Activated CD4-positive, alpha-beta T cell treated with anti-CD3 and anti-CD28 coated beads, Interleukin-2, amount 10 ng/mL, durations not matched to agents 7 days and 5 days (primary cell): ENCODE measurements at regions not wholly inside any gene's neighbourhood (a gene's known extent, or its start where the extent isn't known, plus 50 kb on each side); places are given as distances from the start of the nearest gene placed in this dataset.

Experiments used
- CTCF ChIA-PET: fragments of 350-600 bp; sonication (Branson Sonifier 250); formaldehyde crosslinking; loops from one replicate; lab custom pipeline; 2021; ENCODE audit warnings: antibody characterized with exemption; lab: Charles Lee
- POLR2A ChIA-PET: fragments of 350-600 bp; sonication (Branson Sonifier 250); formaldehyde crosslinking; loops from one replicate; lab custom pipeline; 2021; ENCODE audit warnings: antibody characterized with exemption; lab: Charles Lee
- DNase-seq: peaks from one replicate; pipeline ENCODE4 v3.0.0-alpha.2; 2020
- H3K27ac Mint-ChIP-seq: one replicate; pipeline ENCODE4 v1.8.0; 2021; ENCODE audit warnings: mild to moderate bottlenecking, moderate library complexity, mixed read lengths
- H3K27me3 Mint-ChIP-seq: one replicate; pipeline ENCODE4 v1.8.0; 2021; ENCODE audit warnings: mixed read lengths
- H3K36me3 Mint-ChIP-seq: one replicate; pipeline ENCODE4 v1.8.0; 2021; ENCODE audit warnings: low read depth, mixed read lengths
- H3K4me1 Mint-ChIP-seq: one replicate; pipeline ENCODE4 v1.8.0; 2021; ENCODE audit warnings: mixed read lengths
- H3K4me3 Mint-ChIP-seq: one replicate; pipeline ENCODE4 v1.8.0; 2021; ENCODE audit warnings: mild to moderate bottlenecking, moderate library complexity, mixed read lengths
- H3K9me3 Mint-ChIP-seq: one replicate; pipeline ENCODE4 v1.8.0; 2021; ENCODE audit warnings: mixed read lengths

DNA sequence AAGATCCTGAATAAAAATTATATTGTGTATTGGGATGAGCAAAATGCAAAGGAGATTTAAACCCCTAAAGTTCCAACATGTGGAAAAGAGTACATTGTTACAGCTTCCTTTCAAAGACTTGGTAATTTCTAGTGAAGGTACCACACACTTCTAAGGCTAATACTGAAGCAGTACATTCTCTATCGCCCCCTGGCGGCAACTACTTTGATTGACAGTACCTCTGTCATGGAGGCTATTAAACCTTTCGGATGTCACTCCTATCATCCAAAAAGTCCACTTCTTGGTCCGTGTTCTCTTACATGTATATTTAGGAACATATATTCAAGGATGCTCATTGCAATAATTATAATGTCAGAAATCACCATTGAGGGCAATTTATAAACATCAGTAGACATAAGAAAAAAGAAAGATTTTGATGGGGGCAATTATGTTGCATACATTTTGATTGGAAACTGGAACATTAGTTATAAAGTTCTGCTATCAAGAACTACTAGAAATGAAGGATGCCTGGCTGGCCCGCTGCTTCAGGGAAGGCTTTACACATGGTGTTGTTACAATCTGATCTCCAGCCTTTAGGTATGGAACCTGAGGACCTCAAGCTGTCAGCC is 601.6 kb downstream of the CPS1 start:
- DNase-seq = peak; percentile 75
- no peaks in the 10 kb centered on the region for H3K9me3 Mint-ChIP-seq
- no peaks in the 10 kb centered on the region for H3K36me3 Mint-ChIP-seq
- H3K27me3 Mint-ChIP-seq = no peaks in the 10 kb centered on the region
- ChIA-PET CTCF (no interaction called here), POLR2A (no interaction called here)
- no peak overlapping the region for H3K4me3 Mint-ChIP-seq
- H3K4me1 Mint-ChIP-seq = no peaks in the 10 kb centered on the region
- H3K27ac Mint-ChIP-seq = no peak overlapping the region

DNA sequence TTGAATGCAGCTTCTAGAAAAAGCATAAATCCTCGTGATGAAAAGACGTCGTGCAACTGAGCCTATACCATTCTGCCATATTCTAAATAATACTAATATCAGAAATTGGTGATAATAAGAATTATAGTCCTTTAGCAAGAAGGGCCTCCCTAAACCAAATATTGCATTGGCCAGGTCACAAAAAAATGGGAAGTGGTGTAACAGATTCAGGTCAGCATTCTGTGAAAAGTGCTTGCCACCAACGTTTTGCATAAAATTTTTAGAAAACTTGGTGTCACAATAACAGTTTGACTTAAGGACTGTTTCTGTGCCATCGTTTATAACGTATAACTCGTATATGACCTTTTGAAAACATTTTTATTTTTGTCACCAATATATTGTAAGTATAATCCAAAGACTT is 603.6 kb downstream of the CPS1 start:
- POLR2A ChIA-PET = no interaction called here
- DNase-seq = no peak
- H3K4me3 Mint-ChIP-seq = no peak overlapping the region
- no peaks in the 10 kb centered on the region for H3K9me3 Mint-ChIP-seq
- H3K4me1 Mint-ChIP-seq = no peaks in the 10 kb centered on the region
- CTCF ChIA-PET = no interaction called here
- no peaks in the 10 kb centered on the region for H3K36me3 Mint-ChIP-seq
- no peaks in the 10 kb centered on the region for H3K27me3 Mint-ChIP-seq
- H3K27ac Mint-ChIP-seq = no peak overlapping the region

DNA sequence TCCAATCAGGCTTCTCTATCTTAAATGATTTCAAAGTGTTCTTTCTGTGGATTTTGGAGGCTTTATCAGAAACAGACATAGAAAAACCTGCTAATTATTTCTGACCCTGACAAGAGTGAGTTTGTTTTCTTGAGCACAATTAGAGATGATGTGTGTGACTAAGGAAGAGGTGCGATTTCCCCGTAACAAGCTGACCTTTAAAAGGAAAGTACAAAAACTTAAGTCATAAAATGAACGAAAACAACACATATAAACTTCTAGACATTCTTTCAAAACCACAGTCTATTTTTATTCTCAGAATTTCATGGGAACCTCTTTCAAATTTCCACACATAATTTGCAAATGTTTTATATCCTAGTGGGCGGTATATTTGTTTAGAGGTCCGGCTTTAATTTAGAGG is 604.8 kb downstream of the CPS1 start:
- Mint-ChIP-seq H3K27ac (no peak overlapping the region), H3K4me1 (no peaks in the 10 kb centered on the region), H3K9me3 (no peaks in the 10 kb centered on the region), H3K4me3 (no peak overlapping the region), H3K27me3 (no peaks in the 10 kb centered on the region), H3K36me3 (no peaks in the 10 kb centered on the region)
- ChIA-PET POLR2A (no interaction called here), CTCF (no interaction called here)
- no peak for DNase-seq

DNA sequence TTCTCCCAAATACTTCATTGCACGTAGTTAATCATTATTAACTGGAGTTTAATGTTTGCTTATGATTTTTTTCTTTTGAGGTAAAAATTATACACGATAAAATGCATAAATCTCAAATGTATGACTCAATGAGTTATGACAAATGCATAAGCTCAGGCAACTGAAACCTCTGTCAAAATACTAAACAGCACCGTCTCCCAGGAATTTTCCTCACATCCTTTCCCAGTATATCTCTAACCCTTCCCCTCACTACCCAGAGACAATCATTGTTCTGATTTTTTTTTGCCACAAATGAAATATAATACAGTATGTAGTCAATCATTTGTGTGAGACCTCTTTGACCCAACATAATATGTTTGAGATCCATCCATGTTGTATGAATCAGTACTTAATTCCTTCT is 606.5 kb downstream of the CPS1 start:
- POLR2A ChIA-PET = no interaction called here
- Mint-ChIP-seq H3K4me3 (no peak overlapping the region), H3K36me3 (no peaks in the 10 kb centered on the region), H3K27me3 (no peaks in the 10 kb centered on the region), H3K4me1 (no peaks in the 10 kb centered on the region), H3K9me3 (no peaks in the 10 kb centered on the region), H3K27ac (no peak overlapping the region)
- DNase-seq = no peak
- CTCF ChIA-PET = no interaction called here

DNA sequence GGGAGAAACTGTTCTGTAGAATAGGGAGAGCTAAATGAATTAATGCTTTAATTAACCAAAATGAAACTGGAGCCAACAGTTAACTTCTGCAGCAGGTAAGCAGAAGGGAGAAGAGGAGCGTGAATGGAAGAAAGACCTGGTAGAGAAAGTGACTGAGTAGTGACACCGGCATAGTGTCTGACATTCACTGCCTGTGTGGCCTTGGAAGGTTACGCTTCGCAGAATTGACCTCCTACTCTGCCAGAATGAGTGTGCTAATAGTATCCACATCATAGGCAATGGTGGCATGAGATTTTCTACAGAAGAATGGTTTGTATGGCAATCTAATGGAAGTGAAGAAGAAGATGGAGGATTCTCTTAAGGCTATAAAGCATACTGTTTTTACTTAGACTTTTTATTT is 614.4 kb downstream of the CPS1 start:
- H3K27me3 Mint-ChIP-seq = no peaks in the 10 kb centered on the region
- no peak overlapping the region for H3K4me3 Mint-ChIP-seq
- H3K4me1 Mint-ChIP-seq = no peaks in the 10 kb centered on the region
- H3K27ac Mint-ChIP-seq = no peak overlapping the region
- no peaks in the 10 kb centered on the region for H3K9me3 Mint-ChIP-seq
- H3K36me3 Mint-ChIP-seq = no peaks in the 10 kb centered on the region
- DNase-seq = no peak
- CTCF ChIA-PET = no interaction called here
- POLR2A ChIA-PET = no interaction called here

DNA sequence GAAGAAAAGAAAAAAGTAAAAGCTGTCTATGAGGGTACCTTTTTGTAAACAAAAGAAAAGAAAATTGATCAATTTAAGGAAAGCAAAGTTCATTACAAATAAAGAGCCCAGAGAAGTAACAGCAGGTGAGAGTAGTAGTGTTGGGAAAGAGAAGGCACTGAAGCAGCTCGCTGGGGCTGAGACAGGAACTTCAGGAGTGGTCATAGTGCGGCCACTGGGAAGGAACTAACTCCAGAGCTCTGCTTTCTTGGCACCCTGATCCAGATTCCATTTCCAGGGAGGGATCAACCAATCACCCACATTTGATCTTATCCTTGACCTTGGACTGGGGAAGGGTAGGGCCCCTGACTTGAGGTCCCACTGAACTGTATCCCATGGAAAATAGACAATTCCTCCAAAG is 617.6 kb downstream of the CPS1 start:
- H3K9me3 Mint-ChIP-seq = no peaks in the 10 kb centered on the region
- no peak overlapping the region for H3K27ac Mint-ChIP-seq
- H3K27me3 Mint-ChIP-seq = no peaks in the 10 kb centered on the region
- H3K36me3 Mint-ChIP-seq = no peaks in the 10 kb centered on the region
- H3K4me3 Mint-ChIP-seq = no peak overlapping the region
- CTCF ChIA-PET = no interaction called here
- no peaks in the 10 kb centered on the region for H3K4me1 Mint-ChIP-seq
- POLR2A ChIA-PET = no interaction called here
- no peak for DNase-seq

DNA sequence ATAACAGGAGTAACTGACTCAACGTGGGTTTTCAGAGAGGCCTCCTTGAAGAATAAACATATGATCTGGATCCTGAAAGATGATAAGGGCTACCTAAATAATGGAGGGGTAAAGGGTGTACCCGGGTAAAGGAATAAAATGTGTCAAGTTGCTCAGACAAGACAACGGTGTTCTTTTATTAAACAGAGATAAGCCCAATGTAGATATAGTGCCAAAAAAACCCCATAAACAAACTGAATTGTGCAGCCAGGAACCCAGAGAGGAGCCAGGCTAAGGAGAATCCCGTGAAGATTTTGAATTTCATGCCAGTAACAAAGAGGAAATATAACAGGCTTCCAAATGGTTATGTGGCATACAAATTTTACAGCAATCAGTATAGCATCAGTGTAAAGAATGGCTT is 618.2 kb downstream of the CPS1 start:
- Mint-ChIP-seq H3K27me3 (no peaks in the 10 kb centered on the region), H3K4me3 (no peak overlapping the region), H3K36me3 (no peaks in the 10 kb centered on the region), H3K27ac (no peak overlapping the region), H3K4me1 (no peaks in the 10 kb centered on the region), H3K9me3 (no peaks in the 10 kb centered on the region)
- DNase-seq = no peak
- POLR2A ChIA-PET = no interaction called here
- CTCF ChIA-PET = no interaction called here

DNA sequence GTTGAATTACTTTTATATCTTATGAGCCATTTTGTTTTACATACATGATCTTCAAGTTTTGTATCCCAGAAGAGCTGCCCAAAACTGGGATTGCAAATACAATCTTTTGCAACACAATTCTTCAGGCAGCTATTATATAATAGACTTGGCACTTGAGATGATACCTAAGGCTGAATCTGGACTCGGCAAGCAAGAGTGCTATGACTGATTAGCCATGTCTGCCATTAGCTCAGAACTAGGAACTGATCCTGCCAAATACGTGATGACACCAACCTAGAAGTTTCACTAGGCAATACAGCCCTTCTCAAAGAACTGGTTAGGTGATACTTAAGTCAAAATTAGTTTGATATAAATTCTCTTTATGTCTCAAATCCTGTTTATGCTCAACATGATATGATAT is 619.6 kb downstream of the CPS1 start:
- Mint-ChIP-seq H3K4me3 (no peak overlapping the region), H3K36me3 (no peaks in the 10 kb centered on the region)
- POLR2A ChIA-PET = no interaction called here

DNA sequence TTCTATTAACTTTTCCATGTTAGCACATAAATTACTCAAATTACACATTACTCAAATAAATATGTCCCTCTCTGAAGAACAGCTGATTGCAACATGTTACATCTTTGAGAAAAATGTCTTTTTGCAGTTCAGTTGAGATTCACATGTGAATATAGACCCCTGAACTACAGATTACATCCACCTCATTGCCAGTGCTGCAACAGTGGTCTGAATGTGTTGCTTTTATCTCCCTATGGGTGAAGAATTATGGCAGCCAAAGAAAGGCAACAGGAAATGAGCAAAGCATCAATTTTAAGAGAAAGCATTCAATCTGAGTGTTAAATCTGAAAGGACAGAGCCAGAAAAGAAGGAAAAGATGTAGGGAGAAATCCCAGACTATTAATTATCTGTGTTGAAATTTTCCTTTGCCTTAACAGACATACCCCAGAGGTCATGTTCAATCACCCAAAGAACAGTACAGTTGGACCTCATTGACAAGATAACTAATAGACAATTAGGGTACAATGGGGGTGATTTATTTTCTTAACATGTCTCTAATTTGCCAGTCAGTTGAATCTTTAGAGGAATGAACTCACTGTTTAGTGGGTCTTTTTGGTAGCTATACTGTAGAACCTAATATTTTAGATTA is 620.2 kb downstream of the CPS1 start:
- Mint-ChIP-seq H3K9me3 (no peaks in the 10 kb centered on the region), H3K4me1 (no peaks in the 10 kb centered on the region), H3K27ac (no peak overlapping the region), H3K4me3 (no peak overlapping the region), H3K27me3 (no peaks in the 10 kb centered on the region), H3K36me3 (no peaks in the 10 kb centered on the region)
- CTCF ChIA-PET = no interaction called here
- POLR2A ChIA-PET = no interaction called here
- DNase-seq = no peak

More for the DNA sequence above, 619.6 kb downstream of the CPS1 start:
- H3K27ac Mint-ChIP-seq = no peak overlapping the region
- no peaks in the 10 kb centered on the region for H3K9me3 Mint-ChIP-seq
- no peaks in the 10 kb centered on the region for H3K27me3 Mint-ChIP-seq
- no peaks in the 10 kb centered on the region for H3K4me1 Mint-ChIP-seq
- CTCF ChIA-PET = no interaction called here
- no peak for DNase-seq

DNA sequence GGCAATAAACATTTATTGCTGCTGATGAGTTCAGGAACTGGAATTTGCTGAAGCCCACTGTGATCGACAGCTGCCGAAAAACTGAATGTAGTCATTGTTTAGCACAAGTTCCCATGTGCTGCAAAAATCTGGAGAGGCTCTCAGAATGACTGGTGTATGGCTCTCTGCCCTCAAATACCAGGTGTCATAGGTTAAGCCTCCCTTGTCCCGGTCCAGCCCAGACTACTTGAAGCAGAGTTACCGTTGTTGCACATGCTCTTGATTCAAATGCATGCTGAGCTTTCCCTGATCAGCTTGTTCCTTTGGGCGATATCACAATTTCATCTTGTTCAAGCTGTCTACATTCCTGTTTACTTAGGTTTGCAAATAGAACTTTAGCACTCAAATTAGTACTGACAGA is 625.2 kb downstream of the CPS1 start:
- no peak for DNase-seq
- H3K27ac Mint-ChIP-seq = no peak overlapping the region
- H3K36me3 Mint-ChIP-seq = no peaks in the 10 kb centered on the region
- H3K27me3 Mint-ChIP-seq = no peaks in the 10 kb centered on the region
- no peaks in the 10 kb centered on the region for H3K9me3 Mint-ChIP-seq
- no peak overlapping the region for H3K4me3 Mint-ChIP-seq
- ChIA-PET CTCF (no interaction called here), POLR2A (no interaction called here)
- H3K4me1 Mint-ChIP-seq = no peaks in the 10 kb centered on the region

DNA sequence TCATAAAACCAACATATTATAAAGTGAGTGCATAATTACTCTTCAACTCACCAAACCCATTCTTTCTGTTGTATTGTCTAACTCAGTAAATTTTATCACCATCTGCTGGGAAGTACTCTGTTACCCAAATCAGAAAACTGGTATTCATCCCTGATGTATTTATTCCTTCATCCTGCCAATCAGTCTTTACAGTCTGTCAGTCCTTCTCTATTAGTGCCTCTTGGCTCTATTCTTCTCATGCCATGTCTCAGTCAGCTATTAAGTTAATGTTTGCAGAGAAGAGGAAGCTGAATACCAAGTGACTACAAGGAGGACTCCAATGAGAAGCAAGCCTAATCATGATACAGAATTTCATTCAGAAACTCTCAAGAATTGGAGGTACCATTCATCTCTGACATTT is 631.2 kb downstream of the CPS1 start:
- Mint-ChIP-seq H3K36me3 (no peaks in the 10 kb centered on the region), H3K4me1 (no peaks in the 10 kb centered on the region), H3K9me3 (no peaks in the 10 kb centered on the region), H3K27me3 (no peaks in the 10 kb centered on the region), H3K4me3 (no peak overlapping the region), H3K27ac (no peak overlapping the region)
- ChIA-PET CTCF (no interaction called here), POLR2A (no interaction called here)
- no peak for DNase-seq

DNA sequence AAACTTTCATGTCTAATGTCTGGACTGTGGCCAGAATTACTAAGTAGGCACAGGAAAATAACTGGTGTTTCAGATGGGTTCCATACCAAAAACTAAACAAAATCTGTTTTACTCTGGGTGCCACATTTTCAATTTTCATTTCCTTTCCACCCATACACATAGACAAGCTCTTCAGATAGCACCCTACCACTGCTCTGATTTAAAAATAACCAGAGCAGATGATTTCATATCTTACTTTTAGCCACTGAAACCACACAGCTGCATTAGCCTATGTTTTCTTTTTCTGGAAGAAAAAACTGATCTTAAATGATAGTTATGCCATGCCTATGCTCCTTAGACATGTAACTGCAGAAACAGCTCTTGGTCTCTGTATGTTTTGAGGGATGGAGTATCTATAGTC is 647.6 kb downstream of the CPS1 start:
- Mint-ChIP-seq H3K4me3 (no peak overlapping the region), H3K4me1 (no peaks in the 10 kb centered on the region), H3K36me3 (no peaks in the 10 kb centered on the region), H3K27ac (no peak overlapping the region), H3K9me3 (no peaks in the 10 kb centered on the region), H3K27me3 (no peaks in the 10 kb centered on the region)
- ChIA-PET CTCF (interaction anchor here (0.6 kb wide), 1 partner anchor 15 kb away, joined by 3 read pairs; no protein-coding TSS in a partner anchor), POLR2A (no interaction called here)
- DNase-seq = no peak

DNA sequence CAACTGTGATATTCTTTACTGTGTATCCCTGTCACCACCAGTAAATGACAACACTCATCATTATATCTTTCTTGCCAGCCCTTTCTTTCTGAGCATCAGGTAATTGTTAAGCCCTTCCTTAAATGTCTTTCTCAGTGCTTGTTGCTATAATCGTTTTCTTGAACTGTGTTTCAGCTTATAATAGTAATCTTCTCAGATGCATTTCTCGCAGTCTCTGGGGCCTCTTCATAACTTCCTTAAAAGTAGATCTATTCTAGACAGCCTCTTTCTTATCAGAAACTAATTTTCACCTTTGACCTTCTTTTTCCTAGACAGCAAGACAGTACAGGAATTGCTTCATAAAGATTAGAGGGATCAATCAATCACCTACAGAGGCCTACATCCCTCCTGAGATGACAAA is 648.1 kb downstream of the CPS1 start:
- H3K27me3 Mint-ChIP-seq = no peaks in the 10 kb centered on the region
- no peak overlapping the region for H3K4me3 Mint-ChIP-seq
- no peak overlapping the region for H3K27ac Mint-ChIP-seq
- no peaks in the 10 kb centered on the region for H3K9me3 Mint-ChIP-seq
- H3K36me3 Mint-ChIP-seq = no peaks in the 10 kb centered on the region
- POLR2A ChIA-PET = no interaction called here
- DNase-seq = no peak
- no peaks in the 10 kb centered on the region for H3K4me1 Mint-ChIP-seq
- CTCF ChIA-PET = interaction anchor here (0.6 kb wide), 1 partner anchor 16 kb away, joined by 3 read pairs; no protein-coding TSS in a partner anchor

DNA sequence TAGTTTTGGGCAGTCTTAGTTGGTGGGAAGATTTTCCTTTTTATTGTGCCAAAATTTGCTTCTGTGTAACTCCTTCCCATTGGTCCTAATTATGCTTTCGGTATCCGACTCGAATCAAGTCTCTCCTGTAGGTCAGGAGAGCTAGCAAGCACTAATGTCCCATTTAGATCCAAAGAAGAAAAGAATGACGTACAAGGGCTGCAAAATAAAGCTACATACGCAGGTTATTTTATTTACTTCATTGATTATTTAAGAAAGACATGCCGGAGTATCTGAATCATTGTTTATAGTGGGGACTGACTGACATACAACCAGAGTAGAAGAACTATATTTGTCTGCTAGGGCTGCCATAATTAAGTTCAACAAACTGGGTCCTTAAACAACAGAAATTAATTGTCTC is 648.5 kb downstream of the CPS1 start:
- Mint-ChIP-seq H3K4me1 (no peaks in the 10 kb centered on the region), H3K9me3 (no peaks in the 10 kb centered on the region), H3K27ac (no peak overlapping the region), H3K36me3 (no peaks in the 10 kb centered on the region), H3K27me3 (no peaks in the 10 kb centered on the region), H3K4me3 (no peak overlapping the region)
- no peak for DNase-seq
- CTCF ChIA-PET = no interaction called here
- POLR2A ChIA-PET = no interaction called here
